Thoracic aorta (tissue), 2 donors: ENCODE measurements at regions not wholly inside any gene's neighbourhood (a gene's known extent, or its start where the extent isn't known, plus 50 kb on each side); places are given as distances from the start of the nearest gene placed in this dataset.

Experiments
- ATAC-seq: fragments of 150-250 bp; one replicate; pipeline ENCODE4 v1.8.0; 2017; ENCODE audit warnings: low read depth; ENCODE audit not compliant: insufficient number of reproducible peaks, low FRiP score
- DNase-seq: peaks from one replicate; pipeline ENCODE4 v3.0.0-alpha.2; 2020; ENCODE audit warnings: low spot score
- H3K27ac ChIP-seq, 2 donors: fragments of 200-600 bp; sonication (generic); 1 replicate in 1 of 2; 2 replicates in 1 of 2; pipeline ENCODE4 v1.5.1; 2016; ENCODE audit warnings: mild to moderate bottlenecking in 2 of 2, moderate library complexity in 2 of 2
- H3K27me3 ChIP-seq: fragments of 200-600 bp; sonication (generic); replicated peaks from 2 replicates; pipeline ENCODE4 v1.6.0; 2016; ENCODE audit warnings: mild to moderate bottlenecking; ENCODE audit not compliant: insufficient read depth
- H3K36me3 ChIP-seq: fragments of 200-600 bp; sonication (generic); one replicate; pipeline ENCODE4 v1.5.1; 2016
- H3K4me1 ChIP-seq, 2 donors: fragments of 200-600 bp; sonication (generic); 1 replicate in 1 of 2; 2 replicates in 1 of 2; pipeline versions ENCODE4 v1.5.1 to v1.6.0; 2016; ENCODE audit warnings: low read depth in 2 of 2, mild to moderate bottlenecking in 1 of 2; ENCODE audit not compliant: control insufficient read depth in 1 of 2
- H3K4me3 ChIP-seq: fragments of 200-600 bp; sonication (generic); 2 replicates; pipeline ENCODE4 v1.5.1; 2016; ENCODE audit warnings: mild to moderate bottlenecking
- H3K9me3 ChIP-seq: fragments of 200-600 bp; sonication (generic); 2 replicates; pipeline ENCODE4 v1.5.1; 2016
- CTCF ChIP-seq: fragments of 200-600 bp; sonication (generic); IDR thresholded peaks from one replicate; pipeline ENCODE4 v1.5.1; 2019; ENCODE audit warnings: antibody characterized with exemption

GRCh38 chr3:14274612-14274936 lies 96.0 kb downstream of the LSM3 start:
- DNase-seq (no peak), ATAC-seq (no peak)
- no peaks in the 10 kb centered on the region for H3K4me1 ChIP-seq
- H3K9me3 ChIP-seq = no peaks in the 10 kb centered on the region
- H3K27ac ChIP-seq = no peak overlapping the region
- no peaks in the 10 kb centered on the region for H3K36me3 ChIP-seq
- TF ChIP-seq CTCF = no peak
- H3K27me3 ChIP-seq = no peaks in the 10 kb centered on the region
- H3K4me3 ChIP-seq = no peak overlapping the region

- no peak for TF ChIP-seq CTCF
- H3K27me3 ChIP-seq = no peaks in the 10 kb centered on the region
- H3K4me1 ChIP-seq = no peaks in the 10 kb centered on the region
- H3K4me3 ChIP-seq = no peak overlapping the region
- H3K27ac ChIP-seq = no peak overlapping the region
- H3K9me3 ChIP-seq = no peaks in the 10 kb centered on the region
- ATAC-seq (no peak), DNase-seq (no peak)
- no peaks in the 10 kb centered on the region for H3K36me3 ChIP-seq
These were observed 96.7 kb downstream of the LSM3 start for GRCh38 chr3:14274999-14275961.

- H3K4me1 ChIP-seq = no peaks in the 10 kb centered on the region
- H3K4me3 ChIP-seq = no peak overlapping the region
- DNase-seq (no peak), ATAC-seq (no peak)
- no peaks in the 10 kb centered on the region for H3K9me3 ChIP-seq
- H3K27me3 ChIP-seq = no peaks in the 10 kb centered on the region
- no peaks in the 10 kb centered on the region for H3K36me3 ChIP-seq
- no peak for TF ChIP-seq CTCF
- H3K27ac ChIP-seq = no peak overlapping the region
These were observed 97.6 kb downstream of the LSM3 start for GRCh38 chr3:14275962-14276909.

- no peaks in the 10 kb centered on the region for H3K4me1 ChIP-seq
- H3K4me3 ChIP-seq = no peak overlapping the region
- ATAC-seq = no peak
- no peaks in the 10 kb centered on the region for H3K27me3 ChIP-seq
- no peak overlapping the region for H3K27ac ChIP-seq
- DNase-seq = no peak
- no peaks in the 10 kb centered on the region for H3K9me3 ChIP-seq
- H3K36me3 ChIP-seq = no peaks in the 10 kb centered on the region
- TF ChIP-seq CTCF = no peak
These were observed 98.9 kb downstream of the LSM3 start for GRCh38 chr3:14277557-14277956.

GRCh38 chr3:14278265-14278798 lies 99.7 kb downstream of the LSM3 start:
- no peak for TF ChIP-seq CTCF
- Histone ChIP-seq H3K9me3 (no peaks in the 10 kb centered on the region), H3K27me3 (no peaks in the 10 kb centered on the region), H3K36me3 (no peaks in the 10 kb centered on the region), H3K4me3 (no peak overlapping the region), H3K27ac (no peak overlapping the region), H3K4me1 (no peaks in the 10 kb centered on the region)
- DNase-seq (no peak), ATAC-seq (no peak)
